Midbrain (tissue), 1 donor: ENCODE measurements at regions not wholly inside any gene's neighbourhood (a gene's known extent, or its start where the extent isn't known, plus 50 kb on each side); places are given as distances from the start of the nearest gene placed in this dataset.

Experiments
- DNase-seq: peaks from one replicate; lab custom pipeline; 2025; lab: John Stamatoyannopoulos, UW

DNA sequence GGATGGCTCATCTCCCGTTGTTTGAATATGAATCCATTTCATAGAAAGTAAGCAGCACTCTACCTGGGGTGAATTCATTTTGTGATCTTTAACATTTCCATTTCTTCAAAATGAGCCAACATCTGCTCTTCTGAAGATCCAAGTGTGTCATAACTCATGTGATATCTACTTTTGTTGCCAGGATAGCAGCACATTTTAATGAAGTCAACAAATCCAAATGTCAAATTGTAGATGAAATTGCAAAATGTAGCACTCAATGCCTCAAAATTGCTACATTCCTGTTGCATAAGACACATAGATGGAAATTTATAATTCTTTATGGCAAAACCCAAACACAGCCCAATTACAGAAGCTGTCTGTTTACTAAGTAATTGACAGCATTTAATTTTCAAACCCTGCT is 360.7 kb downstream of the TMX3 start:
- no peak for DNase-seq

DNA sequence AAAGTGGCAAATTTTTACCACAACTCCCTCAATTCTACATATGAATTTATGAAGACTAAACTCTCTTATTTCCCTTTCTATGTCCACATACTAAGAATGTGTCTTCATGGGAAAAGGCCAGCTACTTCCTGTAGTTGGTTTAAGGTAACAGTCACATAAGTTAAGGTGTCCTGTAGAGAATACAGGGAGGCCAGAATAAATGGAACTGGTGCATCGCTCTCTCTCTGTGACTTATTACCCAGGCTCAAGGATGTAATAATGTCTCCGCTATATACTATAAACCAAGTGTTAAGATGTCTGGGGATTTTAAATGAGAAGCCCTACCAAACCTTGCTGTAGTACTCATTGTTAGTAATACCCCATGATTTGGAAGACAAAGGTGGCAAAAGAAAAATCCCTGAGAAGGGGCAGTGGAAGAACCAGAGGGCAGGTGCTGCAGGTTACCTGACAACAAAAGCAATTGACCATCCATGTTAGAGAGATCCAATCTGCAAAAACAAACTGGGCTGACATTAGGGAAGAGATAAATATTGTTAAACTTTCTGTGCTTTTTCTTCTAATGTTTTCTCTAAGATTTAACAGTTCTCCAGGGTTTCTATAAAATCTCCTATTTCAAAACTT is 372.8 kb downstream of the TMX3 start:
- no peak for DNase-seq

DNA sequence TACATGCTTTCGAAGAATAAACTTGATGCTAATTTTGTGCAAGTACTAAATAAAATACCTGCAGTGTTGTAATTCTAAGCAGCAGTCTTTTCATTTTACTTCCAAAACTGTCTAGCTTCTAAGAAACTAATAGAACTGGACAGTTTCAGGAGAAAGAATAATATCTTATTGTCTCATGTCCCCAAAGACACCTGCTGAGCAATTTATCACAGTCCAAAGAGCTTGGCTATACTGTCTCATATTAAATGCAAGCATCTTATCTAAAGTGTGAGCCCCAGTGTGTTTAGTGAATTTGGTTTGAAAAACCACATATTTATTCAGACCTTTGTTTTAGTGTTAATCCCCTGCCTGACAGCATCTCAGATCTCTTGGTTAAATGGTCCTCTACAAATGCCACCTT is 374.3 kb downstream of the TMX3 start:
- no peak for DNase-seq

DNA sequence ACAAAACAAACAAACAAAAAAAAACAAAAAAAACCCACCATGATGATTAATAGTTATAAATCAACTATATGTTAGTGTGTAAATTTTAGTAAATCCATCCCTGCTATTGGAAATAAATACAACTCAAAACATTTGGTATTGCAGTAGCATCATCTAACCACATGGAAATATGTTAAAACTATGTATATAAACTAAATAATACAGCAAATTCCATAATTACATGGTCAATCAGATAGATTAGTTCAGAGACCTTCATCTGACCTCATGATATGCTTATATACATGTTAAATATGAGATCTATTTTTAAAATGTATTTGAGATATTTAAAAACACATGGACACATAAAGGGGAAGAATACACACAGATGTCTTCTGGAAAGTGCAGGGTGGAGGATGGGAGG is 384.2 kb downstream of the TMX3 start:
- no peak for DNase-seq

DNA sequence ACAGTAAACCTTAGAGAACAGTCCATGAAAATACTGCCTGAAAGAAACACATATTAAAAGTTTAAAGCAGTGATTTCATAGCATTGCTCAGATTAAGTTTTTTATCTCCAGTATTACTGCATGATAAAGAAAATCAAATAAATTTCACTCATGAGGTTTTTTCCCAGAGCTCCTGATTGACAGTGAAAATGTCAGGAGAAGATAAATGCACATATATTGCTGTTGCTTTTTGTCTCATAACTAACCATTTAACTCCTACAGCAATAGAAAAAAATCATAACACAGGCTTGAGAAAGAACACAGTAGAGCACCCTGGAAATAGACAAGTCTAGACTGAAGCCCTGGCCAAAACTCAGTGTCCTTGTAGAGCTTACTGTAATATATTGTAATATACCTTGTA is 391.0 kb downstream of the TMX3 start:
- no peak for DNase-seq

DNA sequence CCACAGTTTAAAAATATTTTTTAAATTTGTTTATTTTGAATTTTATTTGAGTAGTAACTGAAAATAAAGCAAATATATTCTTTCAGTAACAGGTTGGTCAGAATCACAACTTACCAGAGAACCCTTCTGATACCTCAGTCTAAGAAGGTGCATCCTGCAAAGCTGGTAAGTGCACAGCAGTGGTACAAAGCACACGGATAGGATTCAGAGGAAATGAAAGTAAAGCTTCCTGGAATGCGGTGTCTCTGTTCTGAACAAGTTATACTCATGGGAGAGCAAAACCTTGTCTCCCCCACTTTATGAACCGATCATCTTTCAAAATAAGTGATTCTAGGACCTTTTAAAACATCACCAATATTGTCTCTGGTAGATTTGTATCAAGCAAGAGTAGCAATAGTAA is 398.3 kb downstream of the TMX3 start:
- DNase-seq = no peak

DNA sequence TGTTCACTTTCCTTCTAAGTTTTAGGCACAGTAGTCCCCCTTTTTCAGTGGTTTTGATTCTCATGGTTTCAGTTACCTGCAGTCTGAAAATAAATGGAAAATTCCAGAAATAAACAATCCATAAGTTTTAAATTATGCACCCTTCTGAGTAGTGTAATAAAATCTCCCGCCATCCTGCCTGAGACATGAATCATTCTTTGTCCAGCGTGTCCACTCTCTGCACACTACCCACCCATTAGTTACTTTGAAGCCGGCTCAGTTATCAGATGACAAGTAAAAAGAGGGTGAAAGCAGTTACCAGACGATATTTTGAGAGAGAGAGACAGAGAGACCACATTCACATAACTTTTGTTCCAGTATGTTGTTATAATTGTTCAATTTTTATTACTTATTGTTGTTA is 400.5 kb downstream of the TMX3 start:
- no peak for DNase-seq

DNA sequence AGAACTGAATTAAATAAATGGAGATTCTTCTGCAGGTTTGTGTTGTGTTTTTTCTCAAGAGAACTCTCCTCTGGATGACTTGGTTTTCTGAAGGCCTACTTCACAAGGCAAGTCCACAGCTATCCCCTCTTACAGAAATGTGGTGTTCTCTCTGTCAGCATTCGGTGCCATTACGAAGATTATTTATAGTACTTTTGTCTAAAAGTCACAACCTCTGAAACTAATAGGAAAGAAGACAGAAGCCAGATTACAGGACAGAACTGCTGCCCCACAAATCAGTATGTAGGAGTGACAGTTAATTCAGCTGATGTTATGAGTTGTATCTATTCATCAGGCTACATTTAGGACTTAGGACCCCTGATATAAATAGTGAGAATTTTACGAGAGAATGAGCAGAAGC is 413.5 kb downstream of the TMX3 start:
- DNase-seq = no peak

DNA sequence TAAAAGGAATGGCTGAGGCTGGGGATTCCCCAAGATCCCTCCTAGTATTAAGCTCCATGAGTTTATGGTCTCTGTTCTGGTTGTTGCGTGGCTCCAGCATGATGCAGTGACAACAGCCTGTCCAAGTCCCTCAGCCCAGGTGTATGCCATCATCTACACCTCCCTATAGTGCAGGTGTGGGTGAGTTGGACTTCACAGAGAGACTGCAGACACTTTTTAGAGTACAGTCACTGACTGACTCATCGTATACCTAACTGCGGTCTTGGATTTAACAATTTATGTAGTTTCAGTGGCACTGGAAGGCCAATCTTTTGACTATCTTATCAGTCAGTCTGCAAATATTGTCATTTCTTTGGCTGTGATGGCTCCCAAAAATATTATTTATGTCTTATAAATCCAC is 415.0 kb downstream of the TMX3 start:
- no peak for DNase-seq

DNA sequence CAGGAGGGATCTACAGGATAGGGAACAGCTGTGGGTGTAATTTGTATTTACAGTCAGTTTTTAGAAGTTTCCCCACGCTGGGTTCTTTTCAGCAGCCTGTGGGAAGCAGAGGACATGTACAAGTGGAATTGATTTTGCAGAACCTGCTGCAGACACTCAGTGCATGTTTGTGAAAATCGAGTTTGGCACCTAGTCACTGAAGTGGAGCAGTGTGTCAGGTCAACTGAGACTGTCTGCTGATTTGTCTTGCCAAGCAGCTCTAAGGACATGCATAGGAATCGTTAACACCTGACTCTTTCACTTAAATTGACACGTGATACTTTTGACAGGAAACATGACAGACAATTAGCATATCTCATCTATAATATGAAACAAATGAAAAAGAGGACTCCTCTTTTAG is 416.6 kb downstream of the TMX3 start:
- DNase-seq = no peak

DNA sequence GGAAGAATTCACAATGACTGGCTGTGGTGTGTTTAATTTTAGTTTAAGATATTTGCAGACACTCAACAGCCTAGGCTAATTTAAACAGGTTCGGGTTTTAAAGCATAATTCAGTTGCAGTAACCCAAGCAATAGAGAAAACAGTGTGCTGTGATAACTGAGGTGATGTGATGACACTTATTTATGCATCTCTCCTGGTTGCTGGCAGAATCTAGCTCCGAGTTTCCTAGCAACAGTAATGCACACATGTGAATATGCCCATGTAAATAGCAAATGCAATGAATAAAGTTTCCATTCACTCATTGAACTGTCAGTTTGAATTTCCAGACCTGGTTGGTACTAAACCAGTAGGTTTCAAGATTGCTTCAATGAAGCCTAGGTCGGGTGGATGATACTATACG is 426.5 kb downstream of the TMX3 start:
- no peak for DNase-seq

DNA sequence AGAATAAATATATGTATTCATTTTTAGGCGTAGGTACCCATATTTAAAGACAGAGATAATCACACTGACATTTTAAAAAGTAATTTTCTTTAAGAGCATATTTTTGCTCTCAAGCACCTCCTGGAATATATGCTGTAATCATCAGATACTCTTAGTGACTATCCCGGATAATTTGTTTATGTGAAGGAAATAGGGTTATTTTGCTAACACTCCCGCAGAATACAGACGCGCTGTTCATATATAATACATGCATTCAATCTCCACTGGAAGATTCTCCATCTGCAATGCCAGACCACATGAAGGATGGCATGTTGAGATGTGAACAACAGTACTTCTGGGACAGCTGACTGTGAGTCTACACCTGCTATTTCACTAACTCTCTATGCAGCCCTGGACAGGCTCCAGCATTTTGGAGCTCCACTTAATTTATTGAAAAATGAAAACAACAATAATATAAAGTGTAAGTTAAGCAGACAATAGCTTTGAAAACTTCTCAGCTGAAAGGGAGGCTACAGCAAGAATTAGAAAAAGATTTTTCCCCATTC is 430.6 kb downstream of the TMX3 start:
- no peak for DNase-seq

DNA sequence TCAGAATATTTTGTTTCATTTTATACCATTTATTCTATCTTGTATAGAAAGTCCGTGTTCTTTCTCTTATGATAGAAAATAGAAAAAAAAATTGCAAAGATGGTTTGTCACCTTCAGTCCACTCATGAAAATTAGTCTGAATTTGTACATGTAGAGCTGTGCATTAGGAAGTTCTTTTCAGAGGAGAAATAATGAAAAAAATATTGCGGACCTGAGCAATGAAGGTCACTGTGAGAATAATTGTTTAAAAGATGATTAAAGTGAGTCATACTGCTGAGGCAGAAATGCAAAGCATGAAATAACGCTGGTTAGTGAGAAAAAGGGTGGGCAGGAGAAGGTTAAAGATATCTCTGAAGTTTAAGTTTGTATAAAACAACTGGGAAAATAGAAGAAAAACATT is 431.1 kb downstream of the TMX3 start:
- DNase-seq = no peak

DNA sequence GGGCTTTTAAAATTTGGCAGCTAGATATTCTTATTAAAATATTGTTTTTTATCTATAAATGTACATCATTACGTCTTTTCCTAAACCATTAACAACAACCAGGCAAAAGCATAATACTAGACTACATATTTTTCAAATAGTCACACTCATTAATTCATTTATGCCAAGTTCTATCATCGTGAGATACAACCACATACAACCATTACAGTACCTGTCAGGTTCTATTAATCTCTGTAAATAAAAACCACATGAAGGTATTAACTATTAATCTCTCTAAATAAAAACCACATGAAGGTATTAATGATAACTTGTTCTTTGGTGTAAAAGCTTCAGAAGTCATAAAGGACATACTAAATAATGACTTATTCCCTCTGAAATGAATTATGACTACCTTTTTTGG is 432.7 kb downstream of the TMX3 start:
- DNase-seq = no peak

DNA sequence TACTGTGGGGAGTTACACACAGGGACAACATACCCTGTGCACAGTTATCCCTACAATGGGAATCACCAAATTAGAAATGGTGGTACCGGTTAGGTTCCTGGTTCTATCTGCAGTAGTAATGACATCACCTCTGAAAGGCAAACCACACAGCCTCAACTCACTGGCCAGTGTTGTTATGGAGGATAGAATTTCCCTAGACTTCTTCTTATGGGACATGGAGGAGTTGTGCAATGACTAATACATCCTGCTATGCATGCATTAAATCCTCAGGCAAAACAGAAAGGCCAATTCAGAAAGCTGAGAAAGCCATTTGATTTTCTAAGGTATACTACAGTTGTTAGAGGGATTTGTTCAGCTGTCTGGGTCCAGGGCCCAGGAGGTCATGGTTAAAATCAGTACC is 439.3 kb downstream of the TMX3 start:
- no peak for DNase-seq

DNA sequence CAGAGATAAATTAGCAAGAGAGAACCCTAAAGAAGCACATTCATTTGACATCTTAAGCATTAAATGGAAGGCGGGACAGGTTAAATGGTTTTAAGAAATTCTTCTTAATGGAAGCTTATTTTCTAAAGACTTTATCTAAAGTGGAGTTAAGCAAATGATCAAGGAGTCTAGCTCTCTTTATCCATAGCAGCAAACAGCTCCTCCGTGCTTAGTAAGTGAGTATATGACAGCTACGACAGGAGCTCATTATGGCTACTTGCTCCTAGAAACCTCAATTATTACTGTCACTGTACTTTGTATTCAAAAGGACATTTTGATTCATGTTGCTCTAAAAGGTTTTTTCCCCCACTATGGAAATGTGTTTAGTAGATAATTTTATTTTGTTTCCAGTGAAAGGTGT is 444.9 kb downstream of the TMX3 start:
- DNase-seq = no peak

DNA sequence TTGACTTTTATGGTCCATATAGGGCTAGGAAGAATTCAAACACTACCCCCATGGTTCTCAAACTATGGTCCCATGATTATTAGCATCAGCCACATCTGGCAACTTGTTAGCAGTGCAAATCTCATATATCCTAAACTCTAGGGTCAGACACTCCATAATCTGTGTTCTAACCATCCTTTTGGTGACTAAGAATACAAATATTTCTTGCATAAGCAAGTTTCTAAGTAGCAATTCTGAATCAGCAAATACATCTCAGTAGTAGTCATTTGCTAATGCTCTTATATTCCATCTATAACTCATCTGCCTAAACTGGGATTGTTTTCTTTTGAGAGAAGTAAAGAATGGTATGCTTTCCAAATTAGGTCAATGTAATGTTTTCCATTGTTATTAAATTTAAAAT is 447.3 kb downstream of the TMX3 start:
- no peak for DNase-seq

DNA sequence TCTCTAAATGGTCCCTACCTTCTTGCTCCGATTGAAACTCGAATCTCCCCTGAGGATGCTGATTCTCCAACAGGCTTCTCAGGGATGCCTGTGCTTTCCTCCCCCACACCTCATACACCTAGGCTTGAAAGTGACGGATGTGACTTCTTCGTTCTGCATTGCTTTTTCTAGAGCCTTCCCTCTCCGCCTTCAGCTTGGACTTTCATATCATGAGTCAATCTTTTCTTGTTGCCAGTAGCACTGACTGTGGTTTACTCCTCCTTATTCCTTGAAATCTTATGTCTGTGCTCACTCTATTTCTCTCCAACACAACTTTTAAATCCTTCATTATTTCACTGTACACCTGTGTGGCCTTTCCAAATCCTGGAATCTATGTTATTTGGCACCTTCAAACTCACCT is 451.4 kb downstream of the TMX3 start:
- DNase-seq = no peak

DNA sequence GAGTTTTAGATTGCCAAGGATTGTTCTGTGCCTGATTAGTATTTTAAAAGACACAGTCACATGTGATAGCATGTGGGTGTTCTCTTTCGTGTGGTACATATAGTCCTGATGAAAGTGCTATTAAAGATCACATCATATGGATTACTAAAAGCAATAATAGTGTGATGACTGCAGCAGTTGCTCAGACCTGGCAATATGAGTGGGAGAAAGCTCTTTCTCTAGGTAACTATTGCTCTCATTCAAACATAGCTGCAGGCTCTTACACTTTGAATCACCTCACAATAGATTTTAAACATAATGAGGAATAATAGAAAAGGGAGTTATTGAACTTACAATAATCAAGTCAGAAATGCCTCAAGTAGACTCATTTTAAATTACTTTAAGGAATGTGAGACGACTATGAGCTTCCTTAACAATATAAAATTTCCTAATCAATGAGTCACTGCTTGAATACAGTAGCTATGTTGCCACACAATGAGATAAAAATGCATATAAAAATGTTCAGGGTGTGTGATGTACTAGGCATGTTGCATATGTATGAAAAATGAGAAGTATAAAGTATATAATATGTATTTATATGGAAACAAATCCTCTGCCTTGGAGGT is 452.1 kb downstream of the TMX3 start:
- no peak for DNase-seq

DNA sequence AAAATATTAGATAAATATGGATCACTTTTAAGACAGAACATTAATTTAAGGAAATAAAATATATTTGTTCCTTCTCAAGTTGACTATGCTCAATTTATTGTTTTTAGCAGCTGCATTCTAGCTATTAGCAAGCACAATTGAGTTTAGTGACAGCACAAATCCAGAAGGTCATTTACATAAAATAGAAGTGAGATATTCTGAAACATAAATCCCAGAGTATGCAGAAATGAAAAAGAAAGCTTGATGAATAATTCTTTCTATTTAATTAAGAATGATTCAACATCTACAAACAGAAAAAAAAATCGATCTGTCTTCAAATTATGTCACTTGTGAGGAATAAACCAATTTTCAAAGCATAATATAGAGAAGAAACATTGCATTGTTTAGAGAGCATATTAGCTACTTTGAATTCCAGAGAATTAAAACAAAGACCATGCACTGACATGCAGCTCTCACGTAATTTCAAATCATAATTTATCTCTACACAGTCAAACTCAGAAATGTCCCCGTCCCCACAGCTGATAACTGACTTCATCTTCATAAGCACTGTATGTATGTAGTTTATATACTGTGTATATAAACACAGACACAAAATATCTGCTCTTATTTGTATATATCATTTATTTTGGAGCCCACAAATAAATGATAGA is 458.4 kb downstream of the TMX3 start:
- no peak for DNase-seq

DNA sequence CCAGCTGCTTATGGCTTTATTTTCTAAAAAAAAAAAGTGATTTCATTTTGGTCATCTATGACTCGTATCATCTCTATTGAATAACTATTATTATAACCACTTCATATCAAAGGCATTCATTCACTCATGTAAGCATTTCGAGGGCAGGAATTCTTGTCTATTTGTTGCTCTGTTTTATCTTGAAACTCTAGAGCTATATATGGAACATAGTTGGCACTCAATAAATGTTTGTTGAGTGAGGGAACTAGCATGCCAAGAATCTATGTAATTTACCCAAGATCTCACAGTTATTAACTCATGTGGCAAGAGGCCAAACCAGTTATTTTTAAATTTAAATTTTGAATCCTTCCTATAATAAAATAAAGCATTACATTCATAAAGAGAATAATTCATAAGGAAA is 470.1 kb downstream of the TMX3 start:
- DNase-seq = no peak

DNA sequence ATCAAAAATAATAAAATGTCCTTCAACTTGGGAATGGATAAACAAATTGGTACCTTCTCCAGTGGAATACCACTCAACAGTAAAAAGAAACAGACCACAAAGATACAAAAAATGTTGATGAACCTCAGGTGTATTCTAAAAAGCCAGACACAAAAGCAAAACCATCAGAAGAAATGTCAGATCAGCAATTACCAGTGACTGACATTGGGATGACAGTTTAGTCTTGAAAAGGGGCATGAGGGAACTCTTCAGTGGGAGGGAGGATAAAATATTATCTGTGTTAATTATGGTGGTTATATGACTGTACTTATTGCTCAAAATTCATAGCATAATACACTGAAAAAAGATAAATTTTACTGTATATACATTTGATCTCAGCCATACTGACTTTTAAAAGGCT is 473.0 kb downstream of the TMX3 start:
- DNase-seq = no peak

DNA sequence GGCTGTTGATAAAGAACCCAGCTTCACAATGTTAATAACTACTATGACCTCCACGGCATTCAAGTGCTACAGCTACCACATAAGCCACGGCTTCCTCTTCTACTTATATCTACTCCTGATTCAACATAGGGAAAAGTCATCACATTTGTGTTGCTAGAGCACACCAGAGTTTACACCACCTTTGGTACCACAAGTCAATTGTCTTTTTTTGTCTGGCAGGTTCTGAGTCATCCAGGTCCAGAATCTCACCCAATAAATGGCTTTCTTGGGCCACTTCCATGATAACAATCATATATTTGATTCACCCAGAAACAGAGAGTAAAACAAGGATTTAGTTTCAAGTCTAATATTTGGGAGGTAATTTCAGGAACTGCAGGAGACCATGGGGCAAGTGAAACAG is 480.2 kb downstream of the TMX3 start:
- DNase-seq = no peak

DNA sequence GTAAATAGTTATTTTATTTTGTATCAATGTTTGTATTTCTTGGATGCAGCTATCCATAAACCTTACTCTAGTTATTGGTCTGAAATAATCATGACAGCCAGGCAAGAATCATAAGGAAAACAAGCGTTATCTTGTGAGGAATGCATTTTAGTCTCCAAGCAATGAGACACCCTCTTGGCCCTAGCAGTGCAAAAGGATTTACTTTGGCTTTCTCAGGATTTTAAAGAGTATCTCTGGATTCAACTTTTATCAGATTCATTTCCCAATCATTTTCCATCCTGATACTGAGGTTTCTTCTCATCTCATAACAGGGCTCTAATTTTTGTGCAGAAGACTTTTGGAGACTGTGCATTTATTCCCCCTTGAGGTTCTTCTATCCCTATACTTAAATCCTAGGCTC is 480.8 kb downstream of the TMX3 start:
- no peak for DNase-seq
